ENCODE measurements at regions not wholly inside any gene's neighbourhood (a gene's known extent, or its start where the extent isn't known, plus 50 kb on each side); places are given as distances from the start of the nearest gene placed in this dataset.
"Not testable (repeated sequence)": the region's sequence is repeated elsewhere in the genome, so short reads cannot be mapped to it uniquely, and the experiment has no call there.

DNA sequence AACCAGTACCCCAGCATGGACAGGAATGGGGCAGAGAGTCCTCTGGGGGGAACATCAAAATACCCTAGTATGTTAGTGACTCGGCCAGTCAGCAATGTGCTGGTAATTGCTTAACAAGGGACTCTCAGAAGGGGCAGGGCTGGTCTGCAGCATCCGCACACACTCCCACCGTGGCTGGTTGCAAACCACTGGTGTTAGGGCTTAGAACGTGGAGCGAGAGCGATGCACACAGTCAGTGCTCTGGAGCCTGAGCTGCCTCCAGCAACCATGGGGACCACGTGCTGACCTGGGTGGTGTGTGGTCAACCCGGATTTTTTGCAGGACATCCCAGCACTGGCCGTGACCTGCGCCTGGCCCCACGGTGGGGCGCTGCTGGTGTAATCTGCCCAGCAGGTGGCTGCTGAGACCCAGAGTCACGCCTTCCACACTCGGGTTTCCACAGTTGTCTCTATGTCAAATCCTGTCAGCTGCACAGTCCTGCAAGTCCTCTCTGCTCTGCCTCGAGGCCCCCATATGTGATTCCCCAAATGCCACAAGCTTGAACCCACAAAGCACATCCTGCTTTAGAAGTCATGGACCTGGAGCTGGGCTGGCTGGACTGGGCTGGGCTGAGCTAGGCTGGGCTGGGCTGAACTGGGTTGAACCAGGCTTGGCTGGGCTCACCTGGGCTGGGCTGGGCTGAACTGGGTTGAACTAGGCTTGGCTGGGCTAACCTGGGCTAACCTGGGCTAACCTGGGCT lies 50.6 kb upstream of the GPC1 start:
- no peak for ATAC-seq (replicated peaks)
- Mint-ChIP-seq H3K36me3 (ENCODE audit: insufficient read depth) (no peaks in the 10 kb centered on the region), H3K27me3 (peaks cover 0 to 37% of the 10 kb centered on the region in 2 donors), H3K4me1 (ENCODE audit: low read depth in 2 of 2) (no peaks in the 10 kb centered on the region), H3K4me3 (no peak overlapping the region), H3K9me3 (no peaks in the 10 kb centered on the region), H3K27ac (no peak overlapping the region)
- no peak for DNase-seq

GRCh38 chr2:240385451-240386161 lies 49.9 kb upstream of the GPC1 start:
- DNase-seq; H3K4me1 Mint-ChIP-seq (ENCODE audit: low read depth in 2 of 2); H3K27ac Mint-ChIP-seq; H3K9me3 Mint-ChIP-seq; ATAC-seq (replicated peaks); H3K4me3 Mint-ChIP-seq; H3K36me3 Mint-ChIP-seq (ENCODE audit: insufficient read depth): not testable (repeated sequence)
- peaks cover 0 to 37% of the 10 kb centered on the region in 2 donors for H3K27me3 Mint-ChIP-seq
